ENCODE measurements at regions not wholly inside any gene's neighbourhood (a gene's known extent, or its start where the extent isn't known, plus 50 kb on each side); places are given as distances from the start of the nearest gene placed in this dataset.
"Not testable (repeated sequence)": the region's sequence is repeated elsewhere in the genome, so short reads cannot be mapped to it uniquely, and the experiment has no call there.

DNA sequence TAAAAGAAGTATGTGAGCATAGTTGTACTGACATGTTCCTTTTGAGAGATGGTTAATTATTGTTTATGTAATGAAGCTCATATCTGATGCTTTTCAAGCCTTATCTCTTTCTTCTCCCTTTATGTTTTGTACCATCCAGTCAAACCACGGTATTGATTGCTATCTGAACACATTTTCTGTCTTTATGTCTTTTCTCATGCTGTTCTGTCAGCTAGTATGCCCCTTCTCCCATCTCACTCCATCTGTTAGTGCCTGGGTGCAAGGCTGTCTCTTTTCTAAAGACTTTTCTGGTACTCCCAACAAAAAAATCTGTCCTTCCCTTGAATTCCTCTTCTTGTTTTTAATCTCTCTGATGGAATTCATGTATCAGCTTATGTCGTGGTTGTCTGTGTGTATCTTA is 883.8 kb upstream of the IGFBP7 start:
- ATAC-seq, result no peak
- no peak for DNase-seq (ENCODE audit: low spot score)
- intact Hi-C loops (cut with DNase I), result no loop called here

DNA sequence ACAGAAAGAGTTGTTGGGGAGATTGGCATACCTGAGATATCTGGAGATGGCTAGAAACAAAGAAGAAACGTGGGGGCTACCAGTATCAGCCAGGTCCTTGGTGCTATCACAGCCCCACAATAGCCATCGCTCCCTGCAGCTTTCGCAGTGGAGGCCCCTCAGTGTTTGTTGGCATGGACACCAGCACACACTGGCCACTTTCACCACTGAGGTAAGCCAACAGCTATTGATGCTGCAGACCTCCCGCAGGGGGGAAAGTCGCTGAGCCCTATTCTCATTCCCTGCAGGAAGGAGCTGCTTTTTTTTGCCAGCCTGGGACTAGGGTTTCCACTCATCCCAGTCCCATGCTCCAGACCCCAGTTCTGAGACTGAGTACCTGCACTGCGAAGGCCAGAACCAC is 879.2 kb upstream of the IGFBP7 start:
- ATAC-seq (no peak), DNase-seq (ENCODE audit: low spot score) (no peak)
- intact Hi-C loops (cut with DNase I), result no loop called here

DNA sequence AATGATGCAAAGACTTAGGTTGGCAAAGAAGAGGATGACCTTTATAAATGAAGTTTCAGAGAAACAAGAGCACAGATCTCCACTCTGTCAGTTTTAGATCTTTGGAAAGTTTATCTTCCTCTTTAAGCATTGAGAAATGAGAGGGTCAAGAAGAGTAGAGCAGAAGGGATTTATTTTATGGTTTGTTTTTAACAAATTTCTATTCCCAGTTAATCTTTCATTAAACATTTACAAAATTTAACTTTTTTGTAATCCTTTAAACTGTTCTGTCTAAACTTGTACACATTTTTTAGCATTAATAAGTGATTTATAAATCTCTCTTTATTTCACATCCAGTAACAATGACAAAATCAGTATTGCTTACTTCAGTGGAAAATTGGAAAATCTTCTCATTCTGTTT is 875.0 kb upstream of the IGFBP7 start:
- ATAC-seq, result no peak
- DNase-seq (ENCODE audit: low spot score), result no peak

DNA sequence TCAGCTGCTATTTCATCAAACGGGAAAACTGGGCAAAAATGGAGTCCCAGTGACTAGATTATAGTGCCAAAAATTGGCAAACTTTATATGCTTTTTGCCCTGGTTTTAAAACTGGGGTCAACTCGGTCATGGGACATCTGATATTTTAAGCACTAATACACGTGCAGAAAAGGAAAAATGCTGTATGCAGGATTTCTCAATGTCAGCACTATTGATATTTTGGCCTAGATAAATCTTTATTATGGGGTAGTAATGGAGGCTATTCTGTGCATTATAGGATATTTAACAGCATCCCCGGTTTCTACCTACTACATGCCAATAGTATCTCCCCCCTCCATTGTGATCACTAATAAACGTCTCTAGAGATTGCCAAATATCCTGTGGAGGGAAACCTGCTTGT is 870.9 kb upstream of the IGFBP7 start:
- intact Hi-C loops (cut with DNase I), result no loop called here
- DNase-seq (ENCODE audit: low spot score), result no peak
- ATAC-seq, result no peak

More for the DNA sequence above, 875.0 kb upstream of the IGFBP7 start:
- intact Hi-C loops (cut with DNase I), result no loop called here

DNA sequence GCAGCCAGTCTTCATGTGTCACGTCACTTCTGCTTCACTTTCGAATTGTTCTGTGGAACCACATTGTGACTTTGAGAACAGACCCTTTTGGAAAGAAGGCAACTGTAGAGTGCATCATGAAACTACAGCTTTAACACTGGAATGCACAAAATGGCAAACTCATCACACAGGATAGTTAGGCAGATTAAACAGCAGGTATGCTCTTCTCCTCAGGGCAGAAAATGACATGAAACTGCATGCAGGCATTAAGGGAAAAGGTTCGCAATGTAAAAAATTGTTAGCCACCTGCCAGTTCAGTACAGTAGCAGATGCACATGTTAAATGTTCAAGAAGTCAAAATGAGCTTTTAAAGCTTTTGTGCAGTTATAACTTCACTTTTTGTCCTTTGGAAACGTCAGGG is 864.6 kb upstream of the IGFBP7 start:
- DNase-seq (ENCODE audit: low spot score) (no peak), ATAC-seq (no peak)
- intact Hi-C loops (cut with DNase I), result no loop called here

DNA sequence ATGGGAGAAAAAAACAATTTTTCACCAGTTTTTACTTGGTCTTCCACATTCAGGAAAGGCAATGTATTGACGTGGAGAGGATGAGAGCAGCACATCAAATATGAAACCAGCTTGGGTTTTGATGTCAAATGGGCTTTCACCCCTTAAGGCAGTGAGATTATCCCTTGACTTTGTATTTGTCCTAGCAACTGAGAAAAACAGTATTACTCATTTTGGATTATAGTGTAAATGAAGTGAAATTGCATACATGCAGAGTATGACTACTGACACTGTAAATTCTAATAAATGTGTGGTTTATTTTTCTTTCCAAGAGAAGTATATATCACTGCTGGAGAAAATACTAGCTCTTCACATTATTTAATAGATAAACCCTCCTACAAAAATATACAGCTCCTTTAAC is 863.6 kb upstream of the IGFBP7 start:
- ATAC-seq (no peak), DNase-seq (ENCODE audit: low spot score) (no peak)
- intact Hi-C loops (cut with DNase I), result no loop called here

DNA sequence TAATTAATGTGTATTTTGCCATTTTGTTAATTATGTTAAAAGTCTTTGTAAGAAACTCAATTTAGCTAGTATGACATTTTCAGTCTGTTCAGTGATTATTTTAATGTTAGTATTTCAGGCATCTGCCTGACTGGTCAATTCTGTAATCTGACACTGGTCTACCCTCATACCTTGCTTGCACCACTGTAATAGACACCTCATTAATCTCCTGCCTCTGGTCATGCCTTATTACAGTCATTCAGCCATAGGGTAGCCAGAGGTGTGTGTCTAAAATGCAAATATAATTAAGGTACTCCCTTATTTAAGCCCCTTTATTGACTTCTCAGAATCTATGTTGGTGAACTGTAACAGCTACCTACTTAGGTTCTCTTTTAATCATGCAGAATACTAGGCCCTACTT is 861.1 kb upstream of the IGFBP7 start:
- DNase-seq (ENCODE audit: low spot score) (no peak), ATAC-seq (no peak)
- intact Hi-C loops (cut with DNase I), result no loop called here

DNA sequence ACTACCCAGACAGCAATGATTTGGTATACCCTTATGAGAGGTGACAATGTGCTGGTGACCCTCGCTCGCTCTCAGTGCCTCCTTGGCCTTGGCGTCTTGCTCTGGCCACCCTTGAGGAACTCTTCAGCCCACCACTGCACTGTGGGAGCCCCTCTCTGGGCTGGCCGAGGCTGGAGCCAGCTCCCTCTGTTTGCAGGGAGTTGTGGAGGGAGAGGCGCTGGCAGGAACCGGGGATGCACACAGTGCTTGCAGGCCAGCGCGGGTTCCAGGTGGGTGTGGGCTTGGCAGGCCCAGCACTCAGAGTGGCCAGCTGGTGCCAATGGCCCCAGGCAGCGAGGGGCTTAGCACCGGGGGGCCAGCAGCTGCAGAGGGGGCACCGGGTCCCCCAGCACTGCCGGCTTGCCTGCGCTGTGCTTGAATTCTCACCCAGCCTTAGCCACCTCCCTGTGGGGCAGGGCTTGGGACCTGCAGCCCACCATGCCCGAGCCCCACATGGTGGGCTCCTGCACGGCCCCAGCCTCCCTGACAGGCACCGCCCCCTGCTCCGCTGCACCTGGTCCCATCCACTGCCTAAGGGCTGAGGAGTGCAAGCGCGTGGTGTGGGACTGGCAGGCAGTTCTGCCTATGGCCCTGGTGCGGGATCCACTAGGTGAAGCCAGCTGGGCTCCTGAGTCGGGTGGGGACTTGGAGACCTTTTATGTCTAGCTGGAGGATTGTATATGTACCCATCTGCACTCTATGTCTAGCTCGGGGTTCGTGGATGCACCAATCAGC is 857.0 kb upstream of the IGFBP7 start:
- ATAC-seq, result no peak
- intact Hi-C loops (cut with DNase I), result no loop called here

DNA sequence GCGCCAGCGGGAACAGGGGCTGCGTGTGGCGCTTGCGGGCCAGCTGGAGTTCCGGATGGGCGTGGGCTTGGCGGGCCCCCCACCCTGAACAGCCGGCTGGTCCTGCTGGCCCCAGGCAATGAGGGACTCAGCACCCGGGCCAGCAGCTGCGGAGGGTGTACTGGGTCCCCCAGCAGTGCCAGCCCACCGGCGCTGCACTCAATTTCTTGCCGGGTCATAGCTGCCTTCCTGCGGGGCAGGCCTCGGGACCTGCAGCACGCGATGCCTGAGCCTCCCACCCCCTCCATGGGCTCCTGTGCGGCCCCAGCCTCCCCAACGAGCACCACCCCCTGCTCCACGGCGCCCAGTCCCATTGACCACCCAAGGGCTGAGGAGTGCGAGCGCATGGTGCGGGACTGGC is 855.2 kb upstream of the IGFBP7 start:
- DNase-seq (ENCODE audit: low spot score); intact Hi-C loops (cut with DNase I); ATAC-seq: not testable (repeated sequence)

More for the DNA sequence above, 857.0 kb upstream of the IGFBP7 start:
- DNase-seq (ENCODE audit: low spot score), result no peak

DNA sequence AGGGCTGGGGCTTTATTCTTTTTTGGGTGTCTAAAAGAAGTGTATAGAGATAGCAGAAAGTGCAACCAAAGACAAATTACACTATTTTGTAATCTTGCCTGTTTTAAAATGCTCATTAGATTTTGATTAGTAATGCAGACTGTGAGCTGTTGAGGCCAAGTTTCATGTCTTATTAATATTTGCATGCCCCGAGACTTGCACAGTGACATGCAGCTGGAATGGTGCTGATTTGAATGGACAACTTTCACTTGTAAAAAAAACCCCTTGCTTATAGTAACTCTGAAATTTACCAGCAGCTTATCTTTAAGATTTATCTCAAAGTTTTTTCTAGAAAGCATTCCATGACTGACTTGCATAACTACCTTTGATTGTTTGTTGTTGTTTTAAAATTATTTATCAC is 835.1 kb upstream of the IGFBP7 start:
- DNase-seq (ENCODE audit: low spot score) (no peak), ATAC-seq (no peak)
- intact Hi-C loops (cut with DNase I), result no loop called here

DNA sequence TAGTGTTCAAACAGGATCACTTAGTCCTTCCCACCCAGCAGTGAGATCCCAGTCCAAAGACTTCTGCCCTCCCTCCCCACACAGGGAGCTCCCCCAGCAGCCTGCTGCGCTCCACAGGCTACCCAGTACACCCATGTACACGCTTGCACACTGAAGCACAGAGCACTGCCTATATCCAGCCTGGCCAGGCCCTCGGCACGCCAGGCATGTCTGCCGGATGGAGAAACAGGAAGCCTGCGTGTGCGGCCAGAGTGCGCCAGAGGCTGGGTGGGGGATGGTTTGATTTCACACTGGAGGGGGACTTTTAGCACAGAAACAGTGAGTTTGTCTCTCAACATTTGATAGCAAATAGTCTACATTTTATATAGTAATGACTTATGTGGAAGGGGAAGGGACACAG is 833.5 kb upstream of the IGFBP7 start:
- intact Hi-C loops (cut with DNase I), result no loop called here
- DNase-seq (ENCODE audit: low spot score) (no peak), ATAC-seq (peak; percentile 45)

DNA sequence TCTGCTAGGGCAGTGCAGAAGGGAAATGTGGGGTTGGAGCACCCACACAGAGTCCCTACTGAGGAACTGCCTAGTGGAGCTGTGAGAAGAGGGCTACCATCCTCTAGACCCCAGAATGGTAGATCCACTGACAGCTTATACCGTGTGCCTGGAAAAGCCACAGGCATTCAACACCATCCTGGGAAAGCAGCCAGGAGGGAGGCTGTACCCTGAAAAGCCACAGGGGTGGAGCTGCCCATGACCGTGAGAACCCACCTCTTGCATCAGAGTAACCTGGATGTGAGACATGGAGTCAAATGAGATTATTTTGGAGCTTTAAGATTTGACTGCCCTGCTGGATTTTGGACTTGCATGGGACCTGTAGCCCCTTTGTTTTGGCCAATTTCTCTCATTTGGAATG is 827.1 kb upstream of the IGFBP7 start:
- DNase-seq (ENCODE audit: low spot score); intact Hi-C loops (cut with DNase I); ATAC-seq: not testable (repeated sequence)

DNA sequence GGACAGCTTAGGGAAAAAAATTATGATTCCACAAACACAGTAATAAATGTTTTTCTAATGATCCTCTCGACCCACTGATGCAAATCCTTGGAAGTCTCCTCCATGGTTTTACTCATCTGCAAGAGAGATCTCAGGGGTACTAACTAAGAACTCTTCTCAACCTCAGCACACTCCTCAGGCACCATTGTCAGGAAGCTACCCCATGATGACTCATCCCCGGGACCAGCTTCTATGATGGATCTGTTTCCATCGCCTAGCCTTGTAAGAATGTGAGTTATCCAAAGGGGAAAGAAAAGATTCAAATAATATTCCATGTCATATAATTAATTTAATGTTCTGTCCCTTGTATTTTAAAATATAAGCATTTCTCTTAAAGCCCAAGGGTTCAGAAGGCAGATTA is 816.1 kb upstream of the IGFBP7 start:
- intact Hi-C loops (cut with DNase I), result no loop called here

DNA sequence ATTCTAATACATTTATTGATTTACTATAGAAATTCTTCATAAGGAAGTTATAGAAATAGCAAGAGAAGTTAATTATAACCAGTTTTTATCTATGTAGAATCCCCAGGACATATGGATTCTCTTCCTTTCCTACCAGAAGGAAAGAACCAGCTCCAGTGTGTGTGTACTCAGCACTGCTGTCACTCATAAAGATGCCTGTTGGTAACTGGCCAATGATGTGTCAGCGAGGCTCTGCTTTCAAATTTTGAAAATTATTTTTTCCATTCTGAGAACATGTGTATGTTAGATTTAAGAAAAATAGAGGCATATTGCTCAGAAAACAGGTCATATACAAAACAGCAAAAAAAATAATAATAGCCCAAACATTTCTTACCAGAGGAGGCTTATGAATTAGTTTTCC is 814.8 kb upstream of the IGFBP7 start:
- DNase-seq (ENCODE audit: low spot score) (no peak), ATAC-seq (no peak)
- intact Hi-C loops (cut with DNase I), result no loop called here

More for the DNA sequence above, 816.1 kb upstream of the IGFBP7 start:
- ATAC-seq (no peak), DNase-seq (ENCODE audit: low spot score) (no peak)

DNA sequence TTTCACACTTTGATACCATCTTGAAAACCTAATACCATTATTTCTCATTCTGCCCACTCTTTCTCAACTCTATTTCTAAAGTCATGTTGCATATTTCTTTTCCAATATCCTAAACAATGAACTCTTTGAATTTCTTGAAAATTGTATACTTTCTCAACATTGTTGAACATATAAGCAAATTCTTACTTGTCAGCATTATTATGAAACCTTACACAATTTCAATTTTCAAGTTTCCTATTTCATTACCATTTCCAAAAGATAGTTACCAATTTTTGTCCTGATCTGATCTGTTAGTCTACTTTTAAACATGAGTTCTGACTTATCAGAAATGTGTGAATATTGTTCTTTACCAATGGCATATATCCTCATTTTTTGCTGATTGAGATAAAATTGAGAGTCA is 806.3 kb upstream of the IGFBP7 start:
- DNase-seq (ENCODE audit: low spot score) (no peak), ATAC-seq (no peak)
- intact Hi-C loops (cut with DNase I), result no loop called here

DNA sequence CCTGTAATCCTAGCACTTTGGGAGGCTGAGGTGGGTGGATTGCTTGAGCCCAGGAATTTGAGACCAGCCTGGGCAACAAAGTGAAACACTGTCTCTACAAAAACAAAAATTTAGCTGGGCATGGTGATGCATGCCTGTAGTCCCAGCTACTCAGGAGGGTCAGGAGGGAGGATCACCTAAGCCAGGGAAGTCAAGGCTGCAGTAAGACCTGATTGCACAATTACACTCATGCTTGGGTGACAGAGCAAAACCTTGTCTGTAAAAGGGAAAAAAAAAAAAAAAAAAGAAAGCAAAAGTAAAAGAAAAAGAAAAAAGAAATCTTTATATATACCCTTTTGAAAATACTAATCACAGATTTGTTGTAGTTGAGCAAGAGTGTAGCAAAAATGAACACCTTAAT is 801.0 kb upstream of the IGFBP7 start:
- no peak for DNase-seq (ENCODE audit: low spot score)
- intact Hi-C loops (cut with DNase I), result no loop called here
- ATAC-seq, result no peak

DNA sequence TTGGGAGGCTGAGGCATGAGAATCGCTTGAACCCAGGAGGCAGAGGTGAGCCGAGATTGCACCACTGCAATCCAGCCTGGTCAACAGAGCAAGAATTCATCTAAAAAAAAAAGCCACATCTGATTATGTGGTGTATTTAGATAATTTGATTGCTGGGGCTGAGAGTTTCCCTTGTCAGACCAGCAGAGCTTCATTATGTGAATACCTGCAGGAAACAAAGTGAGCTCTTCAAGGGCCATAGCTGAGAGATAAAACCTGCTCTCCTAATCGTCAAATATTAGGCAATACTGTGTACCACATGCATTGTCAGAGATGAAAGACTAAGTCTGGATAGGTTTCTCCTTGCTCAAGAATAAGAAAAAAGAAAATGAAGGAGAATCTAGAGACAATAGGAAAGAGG is 800.0 kb upstream of the IGFBP7 start:
- ATAC-seq (no peak), DNase-seq (ENCODE audit: low spot score) (no peak)
- intact Hi-C loops (cut with DNase I), result no loop called here

DNA sequence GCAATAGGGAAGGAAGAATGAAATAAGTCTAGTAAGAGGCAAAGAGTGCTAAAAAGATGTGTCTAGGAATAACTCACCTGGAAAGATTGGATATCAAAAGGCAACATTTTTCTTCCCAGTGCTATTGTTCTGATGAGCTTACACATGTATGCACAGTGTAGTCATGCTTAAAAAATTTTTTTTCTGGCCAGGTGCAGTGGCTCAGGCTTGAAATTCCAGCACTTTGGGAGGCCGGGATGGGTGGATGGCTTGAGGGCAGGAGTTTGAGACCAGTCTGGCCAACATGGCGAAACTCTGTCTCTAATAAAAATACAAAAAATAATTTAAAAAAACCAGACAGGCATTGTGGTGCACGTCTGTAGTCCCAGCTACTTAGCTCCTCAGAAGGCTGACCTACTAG is 795.8 kb upstream of the IGFBP7 start:
- intact Hi-C loops (cut with DNase I), result no loop called here
- DNase-seq (ENCODE audit: low spot score), result no peak
- no peak for ATAC-seq

DNA sequence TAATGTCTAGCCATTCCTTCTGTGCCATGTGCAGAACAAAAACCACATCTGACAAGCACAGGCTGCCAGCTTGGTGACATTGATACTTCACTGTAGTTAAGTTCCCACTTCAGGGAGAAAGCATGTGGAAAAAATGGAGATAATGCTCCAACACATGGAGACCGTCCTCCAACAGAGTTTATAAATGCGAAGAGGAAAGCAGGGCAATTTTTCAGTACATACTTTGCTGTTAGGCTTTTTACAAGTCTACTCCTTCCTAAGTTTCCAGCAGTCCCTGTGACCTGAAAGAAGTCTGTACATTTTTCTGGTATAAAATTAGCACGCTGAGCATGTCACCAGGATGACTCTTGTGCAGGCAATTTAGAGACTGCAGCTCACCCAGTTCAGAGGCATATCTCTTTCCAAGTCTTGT is 766.9 kb upstream of the IGFBP7 start:
- no peak for ATAC-seq
- intact Hi-C loops (cut with DNase I), result no loop called here

DNA sequence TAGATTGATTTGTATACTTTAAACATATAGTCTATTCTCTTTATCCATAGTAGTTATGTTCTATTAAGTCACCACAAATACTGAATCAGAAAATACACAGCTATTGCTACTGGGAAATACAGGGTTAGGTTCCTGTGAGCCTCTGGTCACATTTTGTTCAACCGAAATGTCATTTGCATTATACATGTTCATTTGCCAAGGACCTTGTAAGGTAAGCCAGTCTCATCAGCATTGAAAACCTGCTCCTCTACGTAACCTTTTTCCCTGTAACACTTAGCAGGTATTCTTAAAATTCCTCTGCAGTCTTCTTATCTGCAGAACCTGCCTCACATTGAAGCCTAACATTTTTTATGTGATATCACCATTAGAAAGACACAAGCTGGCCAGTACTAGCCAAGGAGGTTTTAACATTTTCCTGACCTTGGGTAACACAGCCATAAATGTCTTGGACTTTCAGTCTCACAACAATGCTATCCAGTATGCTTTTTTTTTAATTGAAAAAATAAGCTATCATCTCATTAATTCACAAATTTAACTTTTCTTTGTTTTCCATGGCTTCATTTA is 765.7 kb upstream of the IGFBP7 start:
- intact Hi-C loops (cut with DNase I), result no loop called here
- no peak for ATAC-seq
- no peak for DNase-seq (ENCODE audit: low spot score)

More for the DNA sequence above, 766.9 kb upstream of the IGFBP7 start:
- no peak for DNase-seq (ENCODE audit: low spot score)

All from sciatic nerve (tissue), 2 donors.